ELR (cell line): ENCODE measurements at regions not wholly inside any gene's neighbourhood (a gene's known extent, or its start where the extent isn't known, plus 50 kb on each side); places are given as distances from the start of the nearest gene placed in this dataset.
A peak's percentile ranks its signal among the peaks of the same experiment; 100 is the strongest.

Source experiments
- DNase-seq: peaks from one replicate; pipeline ENCODE4 v3.0.0-alpha.2; 2015; ENCODE audit warnings: low read depth

DNA sequence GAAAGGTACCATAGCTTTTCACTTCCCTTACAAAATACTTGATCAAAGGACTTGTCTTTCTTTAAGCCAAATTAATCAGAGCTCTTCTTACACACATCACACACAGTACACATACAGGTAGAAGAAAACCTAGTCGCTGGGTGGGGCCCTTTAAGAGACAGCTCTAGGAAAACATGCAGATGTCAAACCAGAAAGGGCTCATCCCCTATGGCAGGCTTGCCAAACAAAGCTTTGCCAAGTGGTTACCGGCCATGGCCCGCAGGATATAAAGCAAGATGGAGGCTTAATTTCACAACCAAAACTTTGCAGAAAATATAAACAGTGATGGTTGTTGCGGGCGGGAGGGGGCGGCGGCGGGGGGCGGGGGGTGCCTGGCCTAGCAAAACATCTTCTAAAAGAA is 2156.0 kb upstream of the PIK3C3 start:
- DNase-seq, result peak; percentile 38

DNA sequence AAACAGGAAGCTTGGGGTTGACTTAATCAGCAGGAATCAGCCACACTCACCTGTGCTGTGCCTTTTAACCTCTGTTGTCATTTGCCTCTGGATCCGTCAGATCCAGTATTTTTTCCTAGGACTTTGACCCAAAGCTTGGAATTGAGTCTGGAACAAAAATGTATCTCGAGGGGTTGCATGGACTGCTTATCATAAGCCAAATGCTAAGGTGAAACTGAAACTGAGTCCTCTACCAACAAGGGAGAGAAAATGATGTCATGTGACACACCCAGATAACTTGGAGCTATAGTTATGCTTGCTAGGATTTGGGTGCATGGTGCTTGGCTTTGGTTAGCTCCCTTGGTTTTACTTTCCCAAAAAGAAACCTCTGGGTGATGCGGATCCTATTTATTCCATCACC is 2158.6 kb upstream of the PIK3C3 start:
- DNase-seq, result no peak

DNA sequence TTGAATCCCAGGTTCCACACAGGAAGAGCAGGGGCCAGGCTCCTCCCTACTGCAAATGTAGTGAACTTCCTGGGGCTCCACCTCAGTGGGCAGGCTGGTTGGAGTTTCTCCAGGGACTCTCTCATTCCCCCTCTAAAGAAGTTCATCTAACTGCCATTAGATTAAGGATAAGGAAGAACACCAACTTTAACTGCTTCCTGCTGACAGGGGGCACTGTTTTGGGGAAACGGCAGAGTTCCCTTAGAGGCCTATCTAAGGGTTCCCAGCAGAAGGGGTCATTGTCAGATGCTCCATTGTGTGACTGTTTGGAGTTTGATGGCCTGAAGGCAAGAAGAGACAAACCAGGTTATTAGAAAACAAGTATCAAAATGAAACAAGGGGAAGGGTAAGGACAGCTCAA is 2159.7 kb upstream of the PIK3C3 start:
- no peak for DNase-seq

DNA sequence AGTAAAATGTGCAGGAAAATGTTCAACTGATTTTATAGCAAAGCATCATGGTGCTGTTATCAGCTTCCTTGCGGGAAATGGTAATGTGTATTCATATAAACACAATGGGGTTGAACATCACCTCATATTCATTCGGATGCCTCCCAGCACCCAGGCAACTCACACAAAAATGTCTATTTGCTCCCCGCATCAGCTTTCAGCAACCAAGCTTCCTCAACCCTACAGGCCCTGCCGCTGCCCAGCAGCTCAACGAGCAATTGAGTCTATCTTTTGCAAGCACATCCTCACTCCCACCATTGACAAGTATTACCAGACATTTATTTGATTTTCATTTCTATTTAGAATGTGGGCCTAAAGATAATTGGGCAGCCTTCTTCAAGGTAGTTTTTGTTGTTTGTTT is 2161.4 kb upstream of the PIK3C3 start:
- DNase-seq, result no peak

DNA sequence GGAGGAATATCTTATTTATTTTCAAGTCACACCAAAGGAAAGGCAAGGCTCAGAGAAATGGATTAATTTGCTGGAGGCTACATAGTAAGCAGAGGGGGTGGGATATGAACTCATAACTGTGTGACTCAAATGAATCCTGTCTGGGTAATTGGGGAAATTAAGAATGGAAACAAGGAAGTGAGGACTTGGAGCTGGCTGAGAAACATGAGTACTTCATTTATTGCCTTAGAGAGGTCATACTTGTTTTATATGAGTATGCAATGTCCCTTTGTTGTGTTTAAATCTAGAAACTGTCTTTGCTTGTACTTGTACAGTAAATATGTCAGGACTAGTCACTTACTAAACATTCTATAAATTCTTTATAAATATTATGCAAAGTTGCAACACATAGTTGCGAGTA is 2166.7 kb upstream of the PIK3C3 start:
- DNase-seq, result peak; percentile 14

DNA sequence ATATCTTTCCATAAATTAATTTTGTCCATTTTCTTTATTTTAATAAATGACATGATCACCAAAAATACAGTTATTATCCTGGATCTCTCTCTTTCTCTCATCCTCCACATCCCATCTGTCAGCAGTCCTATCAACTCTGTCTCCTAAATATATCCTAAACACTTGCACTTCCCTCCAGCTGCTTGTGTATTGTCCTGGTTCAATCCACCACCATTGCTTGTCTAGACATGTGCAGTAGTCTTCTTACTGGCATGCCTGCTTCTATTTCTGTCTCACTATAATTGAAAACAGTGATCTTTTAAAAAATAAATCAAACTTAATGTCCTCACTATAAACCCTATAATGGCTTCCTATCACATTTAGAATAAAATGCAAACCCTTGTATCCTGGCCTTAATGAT is 2168.6 kb upstream of the PIK3C3 start:
- DNase-seq, result no peak

DNA sequence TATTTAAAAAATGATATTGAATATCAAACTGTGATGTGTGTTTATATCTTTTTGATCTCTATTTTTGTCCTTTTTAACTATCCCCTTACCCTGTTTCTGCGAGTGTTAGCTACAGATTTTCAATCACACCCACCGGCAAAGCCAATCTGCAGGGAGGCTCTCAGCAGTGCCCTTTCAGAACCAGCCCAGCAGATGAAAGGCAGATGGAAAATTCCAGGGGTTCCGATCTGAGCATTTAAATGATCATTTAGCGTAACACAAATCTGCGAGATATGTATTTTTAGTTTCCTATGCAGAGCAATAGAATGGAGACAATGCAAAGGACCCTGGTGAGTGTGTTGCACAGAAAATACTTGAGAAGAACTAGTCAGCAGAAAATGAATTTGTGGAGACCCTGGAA is 2170.5 kb upstream of the PIK3C3 start:
- no peak for DNase-seq

DNA sequence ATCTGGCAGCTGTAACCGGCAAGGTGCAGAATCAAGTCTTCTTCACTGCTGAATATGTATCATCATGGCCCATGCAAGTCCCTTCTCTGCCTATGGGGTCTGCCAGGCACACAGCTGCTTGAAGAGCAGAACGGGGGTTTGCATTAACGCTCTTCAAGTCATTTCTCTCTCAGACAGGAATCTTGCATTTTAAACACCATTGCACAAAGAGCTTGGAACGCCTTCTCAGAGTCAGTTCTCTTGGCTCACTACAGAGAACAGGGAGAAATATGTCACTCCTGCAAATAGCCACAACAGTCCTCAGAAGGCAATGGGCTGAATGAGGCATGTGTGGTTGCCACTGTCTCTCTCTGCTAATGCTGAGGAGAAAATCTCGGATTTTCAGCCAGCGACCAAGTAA is 2173.5 kb upstream of the PIK3C3 start:
- no peak for DNase-seq

DNA sequence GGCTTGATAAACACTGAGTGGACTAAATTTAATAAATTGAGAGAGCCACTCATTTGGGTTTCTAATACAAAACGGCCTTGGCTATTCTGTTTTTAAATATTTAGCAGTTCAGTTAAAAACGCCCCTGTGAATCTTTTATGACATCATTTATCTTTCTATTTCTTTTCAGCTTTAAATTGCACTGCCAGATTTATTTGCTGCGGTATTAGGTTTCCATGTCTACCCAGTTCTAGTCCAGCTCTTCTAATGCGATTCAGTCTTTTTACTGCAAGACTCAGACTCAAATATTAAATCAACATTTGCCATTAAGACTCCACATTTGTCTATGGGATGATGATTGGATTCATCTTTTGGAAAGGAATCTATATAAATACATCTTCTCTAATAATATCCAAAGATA is 2174.3 kb upstream of the PIK3C3 start:
- no peak for DNase-seq

DNA sequence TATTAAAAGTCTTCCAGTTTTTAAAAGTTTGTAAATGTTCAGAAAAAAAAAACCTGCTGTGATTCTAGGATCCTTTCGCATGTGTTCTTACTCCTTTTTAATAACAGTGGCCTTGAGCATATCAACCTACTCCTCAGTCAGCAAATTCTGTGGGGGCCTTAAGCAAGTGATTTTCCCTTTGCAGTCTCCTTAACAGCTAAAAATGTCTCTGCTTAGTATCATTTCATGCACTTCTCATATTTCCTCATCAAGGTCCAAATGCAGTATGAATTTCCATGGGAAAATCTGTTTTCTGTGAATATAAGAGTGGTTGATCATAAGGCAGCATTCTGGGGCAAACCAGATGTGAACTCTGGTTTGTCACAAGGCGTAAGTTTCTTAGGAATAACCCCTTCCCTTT is 2175.1 kb upstream of the PIK3C3 start:
- DNase-seq, result no peak

DNA sequence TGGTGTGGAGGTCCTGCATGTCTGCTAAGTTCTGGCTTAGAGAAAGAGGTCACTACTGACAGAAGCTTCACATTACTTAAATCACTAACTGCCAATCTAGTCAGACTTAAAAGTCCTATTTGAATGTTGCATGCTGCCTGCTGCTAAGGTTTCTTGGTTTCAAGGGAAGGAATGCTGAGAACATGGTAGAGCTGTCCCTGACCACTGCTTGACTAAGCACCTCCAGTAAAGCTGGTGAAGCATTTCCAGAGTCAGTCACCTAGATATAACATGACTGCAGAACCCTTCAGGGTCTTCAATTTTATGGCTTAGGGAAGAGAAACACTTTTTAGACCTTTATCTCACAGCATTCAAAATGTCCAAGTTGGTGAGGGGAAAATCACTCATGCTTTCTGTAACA is 2178.3 kb upstream of the PIK3C3 start:
- DNase-seq, result no peak

DNA sequence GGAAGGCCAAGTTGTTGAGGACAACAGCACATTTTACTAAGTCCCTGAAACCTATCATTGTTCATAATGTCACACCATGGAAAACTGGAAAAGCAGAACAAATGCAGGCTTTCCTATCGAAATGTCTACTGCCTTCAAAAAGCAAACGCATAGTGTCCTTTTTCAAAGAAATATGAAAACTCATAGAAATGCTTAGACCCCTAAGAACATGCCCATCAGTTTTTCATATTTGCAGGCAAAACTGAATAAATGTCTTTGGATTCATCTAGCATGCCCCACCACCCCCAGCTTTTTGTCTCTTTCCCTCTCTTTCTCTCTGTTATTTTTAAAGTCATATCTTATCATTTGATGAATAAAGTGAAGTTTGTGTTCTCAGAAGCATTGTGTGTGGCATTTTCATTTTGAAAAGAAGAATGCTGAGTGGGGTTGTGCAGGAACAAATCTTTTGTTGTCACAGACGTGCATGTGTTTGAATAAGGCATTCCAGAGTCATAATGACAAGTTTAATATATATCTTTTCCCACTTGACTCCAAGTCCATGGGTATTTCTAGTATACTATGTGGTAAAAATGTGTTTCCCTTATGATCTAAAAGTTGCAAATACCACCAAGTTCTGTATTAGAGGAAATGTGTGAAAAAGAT is 2180.0 kb upstream of the PIK3C3 start:
- no peak for DNase-seq

DNA sequence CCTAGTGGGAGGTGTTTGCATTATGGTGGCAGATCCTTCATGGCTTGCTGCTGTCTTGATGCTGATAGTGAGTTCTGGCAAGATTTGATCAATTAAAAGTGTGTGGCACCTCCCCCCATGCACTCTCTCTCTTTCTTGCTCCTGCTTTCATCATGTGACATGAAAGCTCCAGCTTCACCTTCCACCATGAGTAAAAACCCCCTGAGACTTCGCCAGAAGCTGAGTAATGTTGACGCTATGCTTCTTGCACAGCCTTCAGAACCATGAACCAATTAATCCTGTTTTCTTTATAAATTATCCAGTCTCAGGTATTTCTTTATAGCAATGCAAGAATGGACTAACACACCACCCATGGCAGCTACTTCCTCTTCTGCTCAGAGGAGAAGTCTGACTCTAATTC is 2181.4 kb upstream of the PIK3C3 start:
- DNase-seq, result no peak

DNA sequence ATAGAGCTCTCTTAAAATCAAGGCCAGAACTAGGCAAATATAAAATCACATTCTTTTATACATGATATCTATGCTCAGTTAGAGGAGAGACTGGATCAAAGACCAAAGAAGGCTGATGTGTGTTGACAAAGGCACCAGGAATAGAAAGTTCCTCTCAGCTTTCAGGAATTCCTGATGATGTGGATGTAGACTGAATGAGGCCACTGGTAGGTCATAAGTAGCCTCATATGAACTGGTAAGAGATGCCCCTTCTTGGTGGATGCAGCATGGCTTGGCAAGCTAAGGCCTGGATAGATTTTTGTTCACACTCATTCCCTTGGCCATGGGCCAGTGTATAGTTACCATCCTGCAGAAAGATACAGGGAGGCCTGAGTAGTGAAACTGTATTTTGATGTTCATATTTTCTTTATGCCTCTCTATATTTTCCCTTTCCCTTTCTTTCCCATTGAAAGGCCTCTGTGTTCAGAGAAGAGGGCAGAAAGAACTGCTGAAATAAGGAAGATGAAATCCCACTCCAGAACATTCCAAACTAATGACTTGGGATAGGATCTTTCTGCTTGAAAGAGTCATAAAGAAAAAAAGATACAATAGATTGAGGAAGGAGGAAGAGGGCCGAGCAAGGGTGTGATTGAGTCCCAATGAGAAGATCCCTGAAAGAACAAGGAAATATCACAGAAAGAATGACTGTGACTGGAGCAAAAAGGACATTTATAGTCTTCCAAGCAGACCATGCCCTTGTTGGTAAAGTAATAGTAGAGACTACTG is 2182.7 kb upstream of the PIK3C3 start:
- DNase-seq, result no peak

DNA sequence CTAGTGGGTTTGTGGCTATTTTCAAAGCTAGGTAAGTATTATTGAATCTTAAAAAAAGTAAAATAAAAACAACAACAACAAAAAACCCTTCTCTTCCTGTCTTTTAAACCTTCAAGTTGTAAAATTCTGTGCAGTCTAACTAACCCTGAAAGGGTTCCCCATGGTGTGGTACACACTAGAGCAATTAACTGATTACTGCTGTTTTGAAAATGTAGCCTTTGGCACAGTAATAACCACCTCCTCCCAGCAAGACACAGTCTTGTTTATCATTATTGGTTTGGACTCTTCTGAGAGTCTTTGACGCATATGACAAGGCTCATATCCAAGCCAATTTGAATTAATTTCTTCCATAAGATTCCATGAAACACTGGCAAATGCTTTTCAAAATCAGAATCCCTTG is 2184.6 kb upstream of the PIK3C3 start:
- no peak for DNase-seq

DNA sequence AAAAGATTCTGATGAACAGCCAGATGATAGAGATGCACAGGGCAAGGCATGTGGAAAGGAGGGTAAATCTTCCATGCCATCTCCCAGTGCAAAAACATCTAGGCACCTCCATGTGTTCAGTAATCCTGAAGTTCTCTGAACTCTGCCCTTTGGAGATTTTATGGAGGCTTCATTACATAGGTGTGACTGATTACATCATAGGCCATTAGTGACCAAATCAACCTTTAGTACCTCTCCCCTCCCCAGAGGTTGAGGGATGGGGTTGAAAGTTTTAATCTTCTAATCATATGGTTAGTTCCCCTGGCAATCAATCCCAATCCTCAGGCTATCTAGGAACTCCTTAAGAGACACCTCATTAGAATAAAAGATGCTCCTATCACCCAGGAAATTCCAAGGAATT is 2190.2 kb upstream of the PIK3C3 start:
- DNase-seq, result no peak

DNA sequence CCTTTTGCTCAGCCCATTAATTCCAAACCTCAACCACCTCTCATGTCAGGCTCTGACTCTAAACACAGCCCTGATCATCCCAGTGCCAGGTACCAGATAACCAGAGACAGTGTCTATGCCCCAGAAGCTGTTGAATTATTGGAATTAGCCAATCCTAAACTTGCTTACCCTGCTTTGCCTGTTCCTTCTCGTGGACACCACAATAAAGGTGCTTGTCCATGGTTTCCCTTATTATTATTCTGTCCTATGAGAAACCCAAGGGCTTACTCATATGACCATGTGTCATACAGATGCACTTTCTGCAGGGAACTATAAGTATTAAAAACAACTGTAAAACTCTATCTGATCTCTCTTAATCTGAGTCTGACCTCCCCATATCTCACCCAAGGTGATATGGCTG is 2193.8 kb upstream of the PIK3C3 start:
- no peak for DNase-seq

DNA sequence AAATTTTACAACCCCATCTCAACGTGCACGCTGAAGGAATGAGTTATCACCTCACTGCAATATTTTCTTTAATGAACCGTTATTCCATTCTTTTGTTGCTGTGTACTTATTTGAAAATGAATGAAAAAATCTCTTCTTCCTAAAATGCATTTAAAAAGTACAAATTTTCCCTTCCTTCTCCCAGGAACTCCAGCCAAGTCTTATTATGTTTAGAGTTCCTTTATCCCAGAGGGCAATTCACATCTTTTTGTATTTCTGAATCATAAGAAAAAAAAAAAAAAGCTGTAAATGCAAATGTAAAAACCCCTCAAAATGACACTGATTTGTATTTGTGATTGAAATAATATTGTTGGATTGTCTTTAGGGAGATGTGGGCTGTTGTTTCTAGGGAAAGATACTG is 2194.3 kb upstream of the CELF4 start:
- DNase-seq, result no peak

DNA sequence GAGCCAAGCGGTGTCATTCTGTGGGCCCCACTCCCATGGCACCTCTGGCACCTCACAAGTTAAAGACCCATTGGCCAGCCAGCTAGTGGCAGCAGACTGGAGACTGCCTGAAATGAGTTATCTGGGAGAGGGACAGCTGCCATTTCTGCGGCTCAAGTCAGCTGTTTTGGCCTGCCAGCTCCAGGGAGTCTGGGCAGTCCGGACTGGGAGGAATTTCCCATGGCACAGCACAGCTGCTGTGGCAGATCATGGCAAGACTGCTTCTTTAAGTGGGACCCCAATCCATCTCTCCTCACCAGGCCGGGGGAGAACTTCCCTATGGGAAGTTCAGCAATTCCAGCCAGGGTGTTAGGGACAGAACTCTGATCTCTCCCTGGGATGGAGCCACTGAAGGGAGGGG is 2187.6 kb upstream of the CELF4 start:
- no peak for DNase-seq

DNA sequence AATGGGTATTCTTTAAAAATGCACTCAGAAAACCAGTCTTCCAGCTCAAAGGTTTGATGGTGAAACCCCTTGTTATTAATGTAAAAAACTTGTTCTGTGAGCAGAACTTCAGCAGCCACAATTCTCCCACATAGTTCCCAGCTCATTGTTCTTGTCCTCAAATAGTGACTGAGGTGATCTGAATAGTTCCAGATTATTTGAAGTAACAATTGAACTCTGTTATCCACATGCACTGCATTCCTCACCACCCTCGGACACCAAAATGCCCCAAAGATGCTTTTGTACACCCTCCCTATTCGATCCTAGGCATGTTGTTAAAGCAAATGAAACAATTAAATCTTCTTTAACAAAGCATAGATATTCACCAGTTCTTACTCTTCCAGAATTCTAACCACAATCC is 2186.8 kb upstream of the CELF4 start:
- no peak for DNase-seq

DNA sequence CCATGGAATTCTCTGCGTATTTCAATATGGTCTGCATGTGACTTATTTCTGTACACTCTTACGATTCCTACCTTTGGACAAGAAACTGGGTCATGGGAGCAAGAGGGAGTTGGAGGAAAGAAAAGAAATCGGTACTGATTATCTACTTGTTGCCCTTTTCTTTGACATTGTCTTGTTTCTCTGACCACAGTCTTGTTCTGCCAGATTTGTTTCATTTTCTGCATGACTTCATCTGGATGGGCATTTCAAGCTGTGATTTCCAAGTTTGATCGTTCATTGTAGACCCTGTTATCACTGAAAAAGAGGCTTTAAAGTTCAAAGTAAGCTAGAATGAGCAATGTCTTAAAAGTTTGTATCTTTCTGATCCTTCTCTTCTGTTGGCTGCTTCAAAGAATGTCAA is 2186.3 kb upstream of the CELF4 start:
- no peak for DNase-seq

DNA sequence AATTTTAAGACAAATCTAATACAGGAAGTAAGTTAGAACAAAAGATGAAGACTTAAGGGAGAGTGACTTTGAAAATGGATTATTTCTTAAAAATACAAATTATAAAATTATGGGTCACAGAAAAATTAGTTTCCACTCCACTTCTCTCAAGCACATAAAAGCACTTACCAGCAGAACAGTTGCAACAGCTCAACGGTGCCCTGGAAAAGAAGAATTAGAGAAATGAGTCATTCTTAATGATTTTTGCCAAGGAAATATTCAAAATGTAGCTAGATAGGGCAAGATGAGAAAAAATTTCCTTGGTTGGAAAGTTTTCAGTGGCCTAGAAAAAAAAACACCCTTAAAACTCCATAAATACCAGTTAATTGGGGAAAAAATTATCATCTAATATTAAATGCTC is 2185.6 kb upstream of the CELF4 start:
- DNase-seq, result no peak

DNA sequence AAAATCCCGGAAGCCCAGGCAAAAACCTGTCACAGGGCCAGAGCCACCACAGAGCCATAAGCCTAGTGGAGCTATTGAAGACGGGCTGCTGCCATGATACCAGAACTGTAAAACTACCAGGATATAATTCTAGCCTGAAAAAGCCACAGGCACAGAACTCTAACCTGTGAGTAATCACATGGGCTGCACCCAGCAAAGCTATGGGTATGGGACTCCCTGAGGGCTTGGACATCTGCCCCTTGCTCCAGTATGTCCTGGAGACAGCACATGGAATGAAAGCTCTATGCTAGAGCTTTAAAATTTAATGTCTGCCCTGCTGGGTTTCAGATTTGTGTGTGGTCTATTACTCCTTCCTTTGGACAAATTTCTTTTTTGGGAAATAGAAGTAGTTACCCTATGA is 2183.6 kb upstream of the CELF4 start:
- DNase-seq, result no peak

DNA sequence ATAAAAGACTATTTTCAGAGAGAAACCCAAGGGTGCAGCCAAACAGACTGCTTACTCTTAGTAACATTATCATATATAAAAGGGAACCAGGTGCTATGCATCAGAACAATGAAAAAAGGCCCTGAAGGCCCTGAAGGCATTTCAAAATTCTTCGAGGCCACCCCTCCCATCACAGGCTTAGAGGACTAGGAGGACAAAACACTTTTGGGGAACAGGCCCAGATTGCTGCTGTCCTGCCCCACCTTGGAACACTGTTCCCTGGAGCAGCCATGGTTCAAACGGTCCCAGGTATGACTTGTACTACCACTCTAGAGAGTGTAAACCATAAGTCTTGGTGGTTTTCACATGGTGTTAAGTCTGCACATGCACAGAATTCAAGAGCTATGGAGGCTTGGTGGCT is 2183.1 kb upstream of the CELF4 start:
- no peak for DNase-seq
